ENCODE measurements at regions not wholly inside any gene's neighbourhood (a gene's known extent, or its start where the extent isn't known, plus 50 kb on each side); places are given as distances from the start of the nearest gene placed in this dataset.

DNA sequence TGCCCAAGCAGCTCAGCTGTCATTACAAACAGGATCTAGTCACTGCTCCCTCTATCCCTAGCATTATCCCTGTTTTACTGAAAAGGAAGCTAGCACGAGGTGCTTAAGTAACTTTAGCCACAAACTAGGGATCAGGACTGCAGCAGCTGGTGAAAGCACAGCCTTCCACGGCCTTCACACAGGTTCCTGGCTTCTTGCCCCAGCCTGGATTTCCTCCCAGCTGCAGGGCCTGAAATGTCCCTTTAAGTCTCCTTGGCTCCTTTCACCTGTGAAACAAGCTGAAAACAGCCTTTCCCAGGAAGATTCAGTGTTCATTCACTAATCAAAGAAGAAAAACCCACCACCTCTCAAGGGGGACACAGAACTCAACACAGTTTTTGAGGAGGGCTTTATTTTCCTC lies 754.5 kb downstream of the DIAPH3 start:
- TF ChIP-seq, protein P1, sequence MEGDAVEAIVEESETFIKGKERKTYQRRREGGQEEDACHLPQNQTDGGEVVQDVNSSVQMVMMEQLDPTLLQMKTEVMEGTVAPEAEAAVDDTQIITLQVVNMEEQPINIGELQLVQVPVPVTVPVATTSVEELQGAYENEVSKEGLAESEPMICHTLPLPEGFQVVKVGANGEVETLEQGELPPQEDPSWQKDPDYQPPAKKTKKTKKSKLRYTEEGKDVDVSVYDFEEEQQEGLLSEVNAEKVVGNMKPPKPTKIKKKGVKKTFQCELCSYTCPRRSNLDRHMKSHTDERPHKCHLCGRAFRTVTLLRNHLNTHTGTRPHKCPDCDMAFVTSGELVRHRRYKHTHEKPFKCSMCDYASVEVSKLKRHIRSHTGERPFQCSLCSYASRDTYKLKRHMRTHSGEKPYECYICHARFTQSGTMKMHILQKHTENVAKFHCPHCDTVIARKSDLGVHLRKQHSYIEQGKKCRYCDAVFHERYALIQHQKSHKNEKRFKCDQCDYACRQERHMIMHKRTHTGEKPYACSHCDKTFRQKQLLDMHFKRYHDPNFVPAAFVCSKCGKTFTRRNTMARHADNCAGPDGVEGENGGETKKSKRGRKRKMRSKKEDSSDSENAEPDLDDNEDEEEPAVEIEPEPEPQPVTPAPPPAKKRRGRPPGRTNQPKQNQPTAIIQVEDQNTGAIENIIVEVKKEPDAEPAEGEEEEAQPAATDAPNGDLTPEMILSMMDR (IDR thresholded peaks at IDR 0.05): no peak
- TF ChIP-seq POLR2A (IDR thresholded peaks at IDR 0.05) (no peak), EP300 (IDR thresholded peaks at IDR 0.05) (no peak)

Data from tibial nerve (tissue), 4 donors.